BJ (cell line): ENCODE measurements at regions not wholly inside any gene's neighbourhood (a gene's known extent, or its start where the extent isn't known, plus 50 kb on each side); places are given as distances from the start of the nearest gene placed in this dataset.
"Not testable (repeated sequence)": the region's sequence is repeated elsewhere in the genome, so short reads cannot be mapped to it uniquely, and the experiment has no call there.

Source experiments
- CTCF ChIA-PET: fragments of 350-600 bp; formaldehyde crosslinking; extraction: SDS; loops from one replicate; lab custom pipeline; 2021; ENCODE audit warnings: antibody characterized with exemption, inconsistent platforms; lab: Yijun Ruan, JAX
- POLR2A ChIA-PET: fragments of 300-600 bp; sonication (Branson Sonifier 250); formaldehyde crosslinking; extraction: SDS; loops from one replicate; lab custom pipeline; 2021; ENCODE audit warnings: antibody characterized with exemption; lab: Charles Lee
- DNase-seq: peaks from one replicate; pipeline ENCODE4 v3.0.0-alpha.2; 2011; ENCODE audit warnings: low read depth
- H3K27me3 ChIP-seq: 2 replicates; pipeline ENCODE4 v1.6.0; 2011; ENCODE audit warnings: low read length; ENCODE audit not compliant: control insufficient read depth, insufficient read depth
- H3K36me3 ChIP-seq: 2 replicates; pipeline ENCODE4 v1.5.1; 2011; ENCODE audit warnings: low read length; ENCODE audit not compliant: control insufficient read depth, insufficient read depth
- H3K4me3 ChIP-seq: 2 replicates; pipeline ENCODE4 v1.5.1; 2011; ENCODE audit warnings: low read depth, mild to moderate bottlenecking, control low read depth, low read length
- TF ChIP-seq, protein P1 (sequence below): IDR thresholded peaks from 2 replicates; pipeline ENCODE4 v1.5.1; 2011; ENCODE audit warnings: low read depth, mild to moderate bottlenecking, control low read depth, inconsistent platforms, low read length, moderate library complexity; ENCODE audit not compliant: insufficient read depth

DNA sequence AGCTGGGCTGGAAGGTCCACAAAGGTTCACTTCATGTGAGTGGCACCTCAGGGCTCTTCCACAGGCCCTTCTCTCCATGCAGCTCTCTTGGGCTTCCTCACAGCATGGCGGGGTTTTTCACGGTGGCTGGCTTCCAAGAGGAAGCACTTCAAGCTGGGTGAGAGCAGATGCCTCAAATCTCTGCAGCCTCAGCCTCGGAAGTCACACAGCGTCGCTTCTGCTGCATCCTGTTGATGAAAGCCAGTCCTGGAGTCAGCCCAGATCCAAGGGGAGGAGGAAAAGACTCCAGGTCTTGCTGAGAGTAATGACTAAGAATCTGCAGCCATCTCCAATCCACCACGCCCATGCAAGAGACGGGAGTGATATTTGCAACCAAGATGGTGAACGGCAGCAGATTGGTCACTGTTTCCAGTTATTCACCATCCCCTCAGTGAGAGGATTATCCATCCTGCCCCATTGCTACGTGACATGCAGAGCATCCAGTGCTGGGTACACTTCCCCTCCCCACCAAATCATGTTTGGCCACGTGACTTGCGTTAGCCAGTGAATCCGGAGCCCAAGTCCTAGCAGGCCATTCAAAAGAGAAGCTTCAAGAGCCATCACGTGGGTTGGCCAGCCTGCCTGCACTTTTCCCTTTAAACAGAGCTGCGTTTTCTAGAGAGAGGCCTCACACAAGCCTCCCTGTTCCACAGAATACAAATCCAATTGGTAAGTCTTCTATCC lies 173.9 kb downstream of the C9orf50 start:
- no peaks in the 10 kb centered on the region for H3K36me3 ChIP-seq
- POLR2A ChIA-PET: no interaction called here
- TF ChIP-seq, protein P1, sequence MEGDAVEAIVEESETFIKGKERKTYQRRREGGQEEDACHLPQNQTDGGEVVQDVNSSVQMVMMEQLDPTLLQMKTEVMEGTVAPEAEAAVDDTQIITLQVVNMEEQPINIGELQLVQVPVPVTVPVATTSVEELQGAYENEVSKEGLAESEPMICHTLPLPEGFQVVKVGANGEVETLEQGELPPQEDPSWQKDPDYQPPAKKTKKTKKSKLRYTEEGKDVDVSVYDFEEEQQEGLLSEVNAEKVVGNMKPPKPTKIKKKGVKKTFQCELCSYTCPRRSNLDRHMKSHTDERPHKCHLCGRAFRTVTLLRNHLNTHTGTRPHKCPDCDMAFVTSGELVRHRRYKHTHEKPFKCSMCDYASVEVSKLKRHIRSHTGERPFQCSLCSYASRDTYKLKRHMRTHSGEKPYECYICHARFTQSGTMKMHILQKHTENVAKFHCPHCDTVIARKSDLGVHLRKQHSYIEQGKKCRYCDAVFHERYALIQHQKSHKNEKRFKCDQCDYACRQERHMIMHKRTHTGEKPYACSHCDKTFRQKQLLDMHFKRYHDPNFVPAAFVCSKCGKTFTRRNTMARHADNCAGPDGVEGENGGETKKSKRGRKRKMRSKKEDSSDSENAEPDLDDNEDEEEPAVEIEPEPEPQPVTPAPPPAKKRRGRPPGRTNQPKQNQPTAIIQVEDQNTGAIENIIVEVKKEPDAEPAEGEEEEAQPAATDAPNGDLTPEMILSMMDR: no peak
- DNase-seq: no peak
- CTCF ChIA-PET: interaction anchor here (1.0 kb wide), 1 partner anchor 157 kb away, joined by 3 read pairs; no protein-coding TSS in a partner anchor
- H3K4me3 ChIP-seq: no peak overlapping the region
- H3K27me3 ChIP-seq: no peaks in the 10 kb centered on the region

DNA sequence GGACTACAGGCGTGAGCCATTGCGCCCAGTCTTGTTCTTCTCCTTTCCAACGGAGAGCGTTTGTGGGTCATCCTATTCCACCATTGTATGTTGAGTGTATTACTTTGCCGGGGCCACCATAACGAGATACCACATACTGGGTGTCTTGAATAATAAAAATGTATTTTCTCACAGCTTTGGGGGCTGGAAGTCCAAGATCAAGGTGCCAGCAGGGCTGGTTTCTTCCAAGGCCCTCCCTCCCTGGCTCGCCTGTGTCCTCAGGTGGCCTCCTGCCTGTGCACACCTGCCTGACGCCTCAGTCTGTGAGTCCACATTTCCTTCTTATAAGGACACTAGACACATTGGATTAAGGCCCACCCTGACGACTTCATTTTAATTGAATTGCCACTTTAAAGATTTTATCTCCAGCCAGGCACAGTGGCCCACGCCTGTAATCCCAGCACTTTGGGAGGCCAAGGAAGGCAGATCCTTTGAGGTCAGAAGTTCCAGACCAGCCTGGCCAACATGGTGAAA lies 175.1 kb downstream of the C9orf50 start:
- POLR2A ChIA-PET: no interaction called here
- no peak for DNase-seq
- H3K36me3 ChIP-seq: no peaks in the 10 kb centered on the region
- H3K27me3 ChIP-seq: no peaks in the 10 kb centered on the region
- CTCF ChIA-PET: no interaction called here
- TF ChIP-seq, protein P1: no peak
- H3K4me3 ChIP-seq: no peak overlapping the region

DNA sequence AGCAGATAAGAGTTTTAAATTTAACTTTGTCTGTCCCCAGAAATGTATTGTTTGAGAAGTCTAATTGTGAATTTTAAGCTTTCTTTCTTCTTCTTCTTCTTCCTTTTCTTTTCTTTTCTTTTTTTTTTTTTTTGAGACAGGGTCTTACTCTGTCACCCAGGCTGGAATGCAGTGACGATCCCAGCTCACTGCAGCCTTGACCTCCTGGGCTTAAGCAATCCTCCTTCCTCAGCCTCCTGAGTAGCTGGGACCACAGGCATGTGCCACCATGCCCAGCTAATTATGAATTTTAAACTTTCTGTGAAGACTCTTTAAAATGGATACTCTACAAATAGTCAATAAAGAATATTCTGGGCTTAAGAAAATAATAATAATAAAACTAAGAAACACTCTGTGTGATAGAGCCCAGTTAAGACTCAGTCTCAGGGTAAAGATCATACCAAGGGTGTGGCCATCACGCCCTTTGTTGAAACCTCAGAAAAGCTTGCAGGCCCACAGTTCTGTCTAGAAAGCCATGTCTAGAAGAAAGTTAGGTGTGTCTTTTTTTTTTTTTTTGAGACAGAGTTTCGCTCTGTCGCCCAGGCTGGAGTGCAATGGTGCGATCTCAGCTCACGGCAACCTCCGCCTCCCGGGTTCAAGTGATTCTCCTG lies 177.3 kb downstream of the C9orf50 start:
- H3K27me3 ChIP-seq, H3K4me3 ChIP-seq, H3K36me3 ChIP-seq, DNase-seq, POLR2A ChIA-PET: not testable (repeated sequence)
- CTCF ChIA-PET: interaction anchor here (1.0 to 1.8 kb wide), 2 partner anchors 15 to 304 kb away, joined by 4 read pairs; no protein-coding TSS in a partner anchor

DNA sequence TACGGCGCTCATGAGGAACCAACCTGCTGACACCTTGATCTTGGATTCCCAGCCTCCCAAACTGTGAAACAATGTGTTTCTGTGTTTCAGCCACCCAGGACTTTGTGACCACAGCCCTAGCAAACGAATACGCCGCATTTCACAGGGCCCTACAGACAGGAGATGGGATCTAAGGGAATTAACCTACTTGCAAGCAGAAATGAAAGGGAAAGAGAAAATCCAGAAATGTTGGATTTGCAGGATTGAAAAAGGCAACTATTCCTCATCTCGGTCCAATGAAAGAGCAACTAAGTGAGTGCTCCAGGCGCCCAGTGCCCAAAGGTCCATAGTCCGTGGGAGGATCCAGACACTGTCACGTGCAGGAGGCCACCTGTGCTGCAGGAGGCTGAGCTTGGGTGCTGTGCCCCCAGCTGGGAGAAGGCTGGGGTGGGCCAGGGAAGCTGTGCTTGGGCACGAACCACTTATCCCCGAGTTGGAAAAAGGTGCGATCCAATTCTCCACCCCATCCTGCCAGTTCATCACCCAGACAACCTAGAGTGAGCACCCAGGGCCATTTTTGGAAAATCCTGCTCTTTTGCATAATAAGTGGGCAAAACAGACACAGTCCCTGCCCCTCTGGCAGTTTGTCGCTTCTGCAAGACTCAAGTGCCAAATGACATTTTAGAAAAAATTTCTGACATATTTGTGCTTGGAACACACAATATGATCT lies 177.9 kb downstream of the C9orf50 start:
- ChIA-PET POLR2A (no interaction called here), CTCF (interaction anchor here (1.8 kb wide), 1 partner anchor 304 kb away, joined by 4 read pairs; no protein-coding TSS in a partner anchor)
- no peaks in the 10 kb centered on the region for H3K36me3 ChIP-seq
- no peaks in the 10 kb centered on the region; the same call in 1 of the 2 replicates for H3K27me3 ChIP-seq
- DNase-seq: no peak
- TF ChIP-seq, protein P1: no peak
- no peak overlapping the region for H3K4me3 ChIP-seq

DNA sequence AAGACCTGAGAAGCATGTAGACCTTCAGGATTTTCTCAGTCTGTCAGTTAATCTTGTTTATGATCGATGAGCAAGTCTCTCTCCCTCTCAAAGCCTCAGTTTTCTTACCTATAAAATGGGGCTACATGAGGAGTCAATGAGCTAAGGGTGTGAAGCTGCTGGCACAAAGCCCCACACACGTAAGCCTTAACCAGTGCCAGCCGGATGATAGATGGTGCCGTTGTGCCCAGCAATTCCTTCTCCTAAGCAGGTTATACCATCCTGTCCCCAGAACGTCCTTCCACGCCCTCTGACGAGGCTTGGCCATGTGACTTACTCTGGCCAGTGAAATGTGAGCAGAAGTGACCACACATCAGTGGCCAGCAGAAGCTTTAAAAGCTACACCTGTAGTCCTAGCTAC lies 179.0 kb downstream of the C9orf50 start:
- H3K27me3 ChIP-seq: no peaks in the 10 kb centered on the region; the same call in 1 of the 2 replicates
- TF ChIP-seq, protein P1: no peak
- H3K36me3 ChIP-seq: no peaks in the 10 kb centered on the region
- DNase-seq: no peak
- CTCF ChIA-PET: no interaction called here
- no peak overlapping the region for H3K4me3 ChIP-seq
- POLR2A ChIA-PET: no interaction called here
